ENCODE measurements at regions not wholly inside any gene's neighbourhood (a gene's known extent, or its start where the extent isn't known, plus 50 kb on each side); places are given as distances from the start of the nearest gene placed in this dataset.

DNA sequence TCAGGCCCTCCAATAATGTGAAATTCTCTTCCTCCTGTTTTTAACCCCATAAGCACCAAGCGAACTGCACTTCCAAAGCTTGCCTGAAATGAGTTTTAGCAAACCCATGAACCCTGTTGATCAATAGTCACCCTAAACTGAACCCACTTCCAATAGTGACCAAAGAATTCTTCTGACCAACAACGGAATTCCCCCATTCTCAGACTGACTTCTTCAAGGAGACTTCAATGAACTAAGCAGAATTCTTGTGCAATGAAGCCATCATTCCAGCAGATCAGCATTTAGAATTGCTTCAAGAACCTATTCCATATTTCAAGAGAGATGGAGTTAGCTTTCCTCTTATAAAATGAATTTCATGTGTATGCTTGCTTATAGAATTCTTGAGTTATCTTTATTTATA, 176.9 kb upstream of the FN1 start:
- Histone ChIP-seq H3K36me3 (no peaks in the 10 kb centered on the region), H3K27me3 (no peaks in the 10 kb centered on the region), H3K4me1 (ENCODE audit: insufficient read depth) (no peaks in the 10 kb centered on the region), H3K27ac (no peak overlapping the region), H3K9me3 (no peaks in the 10 kb centered on the region), H3K4me3 (no peak overlapping the region)
- DNase-seq, result no peak
- 91 to 96% (median 96%) methylated on average over 2 of the region's 2 CpGs for WGBS, 3 donors
- intact Hi-C loops (cut with DNase I), result no loop called here
- TF ChIP-seq POLR2A (IDR thresholded peaks at IDR 0.05) (no peak), EP300 (IDR thresholded peaks at IDR 0.05) (no peak)
- TF ChIP-seq, protein P1, sequence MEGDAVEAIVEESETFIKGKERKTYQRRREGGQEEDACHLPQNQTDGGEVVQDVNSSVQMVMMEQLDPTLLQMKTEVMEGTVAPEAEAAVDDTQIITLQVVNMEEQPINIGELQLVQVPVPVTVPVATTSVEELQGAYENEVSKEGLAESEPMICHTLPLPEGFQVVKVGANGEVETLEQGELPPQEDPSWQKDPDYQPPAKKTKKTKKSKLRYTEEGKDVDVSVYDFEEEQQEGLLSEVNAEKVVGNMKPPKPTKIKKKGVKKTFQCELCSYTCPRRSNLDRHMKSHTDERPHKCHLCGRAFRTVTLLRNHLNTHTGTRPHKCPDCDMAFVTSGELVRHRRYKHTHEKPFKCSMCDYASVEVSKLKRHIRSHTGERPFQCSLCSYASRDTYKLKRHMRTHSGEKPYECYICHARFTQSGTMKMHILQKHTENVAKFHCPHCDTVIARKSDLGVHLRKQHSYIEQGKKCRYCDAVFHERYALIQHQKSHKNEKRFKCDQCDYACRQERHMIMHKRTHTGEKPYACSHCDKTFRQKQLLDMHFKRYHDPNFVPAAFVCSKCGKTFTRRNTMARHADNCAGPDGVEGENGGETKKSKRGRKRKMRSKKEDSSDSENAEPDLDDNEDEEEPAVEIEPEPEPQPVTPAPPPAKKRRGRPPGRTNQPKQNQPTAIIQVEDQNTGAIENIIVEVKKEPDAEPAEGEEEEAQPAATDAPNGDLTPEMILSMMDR (IDR thresholded peaks at IDR 0.05), result no peak

DNA sequence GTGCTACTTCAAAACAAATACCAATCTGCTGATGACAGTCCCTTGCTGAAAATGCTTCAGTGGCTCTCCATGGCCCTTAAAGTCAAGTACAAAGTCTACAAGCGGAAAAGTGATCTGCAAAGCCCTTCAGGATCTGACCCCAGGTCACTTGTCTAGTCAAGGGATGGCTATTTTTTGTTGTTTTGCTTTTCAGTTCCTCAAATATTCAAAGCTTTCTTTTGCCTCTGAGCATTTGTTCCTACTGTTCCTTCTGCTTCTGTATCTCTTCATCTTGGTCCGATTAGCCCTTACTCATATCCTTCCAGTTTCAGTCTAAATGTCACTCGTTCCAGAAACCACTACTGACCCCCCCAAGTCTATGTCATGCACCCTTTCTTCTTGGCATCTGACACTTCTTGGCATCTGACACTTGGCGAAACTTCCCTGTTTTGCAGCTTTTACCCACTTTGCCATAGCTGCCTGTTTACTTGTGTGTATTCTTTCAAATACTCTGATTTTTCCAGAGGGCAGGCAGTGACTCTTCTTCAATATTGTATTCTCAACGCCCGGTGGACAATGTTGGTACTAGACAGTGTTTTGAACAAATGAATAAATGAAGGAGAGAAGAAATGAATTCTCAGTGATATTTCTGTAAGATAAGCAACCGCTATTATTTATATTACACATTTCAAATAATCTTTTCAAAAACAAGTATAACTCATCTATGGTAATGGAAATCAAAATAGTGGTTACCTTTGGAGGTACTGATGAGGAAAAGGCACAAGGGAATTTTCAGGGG, 175.9 kb upstream of the FN1 start:
- no peak for TF ChIP-seq POLR2A (IDR thresholded peaks at IDR 0.05)
- TF ChIP-seq, protein P1 (IDR thresholded peaks at IDR 0.05), result no peak
- TF ChIP-seq EP300 (IDR thresholded peaks at IDR 0.05), result no peak
- no peak for DNase-seq
- Histone ChIP-seq H3K36me3 (no peaks in the 10 kb centered on the region), H3K4me3 (no peak overlapping the region), H3K27me3 (no peaks in the 10 kb centered on the region), H3K4me1 (ENCODE audit: insufficient read depth) (no peaks in the 10 kb centered on the region), H3K27ac (no peak overlapping the region), H3K9me3 (no peaks in the 10 kb centered on the region)
- 80 to 91% (median 82%) methylated on average over 7 of the region's 7 CpGs for WGBS, 3 donors
- intact Hi-C loops (cut with DNase I), result no loop called here

DNA sequence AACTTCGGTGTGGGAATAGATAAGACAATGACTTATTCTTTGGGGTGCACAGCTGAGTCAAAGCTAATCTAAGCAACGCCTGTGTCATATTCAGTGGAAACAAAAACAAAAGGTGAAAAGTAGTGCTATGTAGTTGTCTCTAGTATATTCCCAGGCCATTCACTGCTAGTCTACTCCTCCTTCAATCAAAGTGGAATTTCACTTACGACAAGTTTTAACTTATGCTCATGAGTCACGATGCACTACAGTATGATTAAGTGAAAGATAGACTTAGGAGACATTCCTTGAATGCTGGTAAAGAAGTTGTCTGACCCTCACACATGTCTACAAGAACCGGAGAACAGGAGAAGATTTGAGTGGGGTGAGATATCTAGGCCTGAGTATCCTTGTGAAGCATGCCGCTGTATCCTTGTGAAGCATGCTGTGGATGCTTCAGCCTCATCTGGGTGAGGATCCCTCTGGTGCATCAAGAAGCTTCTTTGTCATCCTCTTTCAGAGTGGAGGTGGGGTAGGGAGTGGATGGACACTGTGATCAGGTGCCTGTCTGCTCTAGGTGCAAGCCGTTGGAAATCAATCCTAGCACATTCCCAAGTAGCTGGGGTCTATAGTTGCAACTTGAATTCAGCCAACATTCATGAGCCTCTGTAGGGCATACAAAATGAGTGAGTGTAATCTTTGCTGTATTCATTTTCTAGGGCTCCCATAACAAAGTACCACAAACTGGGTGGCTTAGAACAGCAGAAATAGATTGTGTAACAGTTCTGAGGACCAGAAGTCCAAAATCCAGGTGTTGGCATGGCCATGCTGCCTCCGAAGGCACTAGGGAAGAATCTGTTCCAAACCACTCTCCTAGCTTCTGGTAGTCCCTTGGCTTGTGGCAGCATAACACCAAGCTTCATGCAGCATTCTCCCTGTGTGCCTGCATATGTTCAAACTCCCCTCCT, 173.5 kb upstream of the FN1 start:
- Histone ChIP-seq H3K4me3 (no peak overlapping the region), H3K9me3 (no peaks in the 10 kb centered on the region), H3K27ac (no peak overlapping the region), H3K4me1 (ENCODE audit: insufficient read depth) (no peaks in the 10 kb centered on the region), H3K36me3 (no peaks in the 10 kb centered on the region), H3K27me3 (no peaks in the 10 kb centered on the region)
- DNase-seq, result no peak
- TF ChIP-seq EP300 (IDR thresholded peaks at IDR 0.05) (no peak), POLR2A (IDR thresholded peaks at IDR 0.05) (no peak)
- TF ChIP-seq, protein P1 (IDR thresholded peaks at IDR 0.05), result no peak
- intact Hi-C loops (cut with DNase I), result no loop called here
- WGBS, 3 donors, result 86 to 92% (median 91%) methylated on average over 8 of the region's 8 CpGs

DNA sequence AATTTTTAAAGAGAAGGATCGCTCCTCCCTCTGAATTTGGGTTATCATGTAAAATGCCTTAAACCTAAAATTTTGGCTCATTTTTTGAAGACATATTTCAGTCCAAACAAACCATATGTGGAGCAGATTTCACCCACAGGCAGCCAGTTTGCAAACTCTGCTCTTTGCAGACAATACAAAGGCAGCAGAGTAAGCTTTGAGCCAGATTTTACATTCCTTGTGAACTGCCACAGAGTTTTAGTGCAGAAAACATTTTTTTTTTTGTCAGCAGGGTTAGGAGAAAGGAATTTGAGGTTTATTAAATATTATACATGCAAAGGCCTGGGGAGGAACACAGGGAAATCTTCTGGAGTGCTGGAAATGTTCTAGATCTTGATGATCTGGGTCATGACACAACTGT, 171.9 kb upstream of the FN1 start:
- Histone ChIP-seq H3K4me3 (no peak overlapping the region), H3K4me1 (ENCODE audit: insufficient read depth) (no peaks in the 10 kb centered on the region), H3K36me3 (no peaks in the 10 kb centered on the region), H3K9me3 (no peaks in the 10 kb centered on the region), H3K27ac (no peak overlapping the region), H3K27me3 (no peaks in the 10 kb centered on the region)
- no peak for DNase-seq
- WGBS, 3 donors, result 18 to 37% (median 19%) methylated on average over 1 of the region's 1 CpG
- TF ChIP-seq POLR2A (IDR thresholded peaks at IDR 0.05), result no peak
- TF ChIP-seq, protein P1 (IDR thresholded peaks at IDR 0.05), result no peak
- no peak for TF ChIP-seq EP300 (IDR thresholded peaks at IDR 0.05)
- intact Hi-C loops (cut with DNase I), result no loop called here

Data from ovary (tissue), 7 donors.